ENCODE measurements at regions not wholly inside any gene's neighbourhood (a gene's known extent, or its start where the extent isn't known, plus 50 kb on each side); places are given as distances from the start of the nearest gene placed in this dataset.

- H3K56ac ChIP-seq (replicated peaks; ENCODE audit: insufficient read length, low read depth, low read length) = no peak overlapping the region
- no peak overlapping the region for H2BK12ac ChIP-seq (ENCODE audit: low read depth, low read length)
- H3K23ac ChIP-seq (ENCODE audit: insufficient read length) = no peak overlapping the region
- H3K27me3 ChIP-seq (replicated peaks in 1 of 4; ENCODE audit: control insufficient read depth in 3 of 4, extremely low read depth in 1 of 4, insufficient read depth in 3 of 4, low read length in 3 of 4) = no peaks in the 10 kb centered on the region
- H3K79me2 ChIP-seq (ENCODE audit: control insufficient read depth in 1 of 2, insufficient read depth in 2 of 2, low read length in 2 of 2) = peaks cover 0 to 29% of the 10 kb centered on the region in 2 experiments; a peak in 2 of 4 replicates
- H2BK20ac ChIP-seq (ENCODE audit: low read length) = no peak overlapping the region
- H4K5ac ChIP-seq (ENCODE audit: insufficient read length, low read depth, low read length) = no peak overlapping the region
- no peaks in the 10 kb centered on the region for H3K4me1 ChIP-seq (replicated peaks in 1 of 4; ENCODE audit: control insufficient read depth in 3 of 4, insufficient read depth in 4 of 4, low read length in 3 of 4)
- ChIA-PET POLR2A (ENCODE audit: partially characterized antibody) (interaction anchor here (1.1 kb wide), 1 partner anchor 14 kb away, joined by 3 read pairs; no protein-coding TSS in a partner anchor), CTCF (ENCODE audit: partially characterized antibody) (no interaction called here)
- H3K4ac ChIP-seq (replicated peaks; ENCODE audit: insufficient read length, low read depth, low read length) = no peak overlapping the region
- no peak overlapping the region for H3K4me2 ChIP-seq (ENCODE audit: insufficient read depth in 1 of 2, low read depth in 2 of 2, low read length in 2 of 2)
- H4K8ac ChIP-seq (ENCODE audit: extremely low read depth, insufficient read depth, low read length) = no peak overlapping the region
- 94% methylated on average over 3 of the region's 3 CpGs; no CpG with 5 or more reads in 1 of the 2 experiments for WGBS, 2 experiments (ENCODE audit: extremely low coverage in 1 of 2, insufficient coverage in 1 of 2, insufficient read length in 1 of 2, insufficient replicate concordance in 2 of 2, low coverage in 1 of 2, low lambda C conversion rate in 2 of 2, missing lambda C conversion rate in 1 of 2)
- H3K23me2 ChIP-seq (ENCODE audit: low read depth, low read length) = no peaks in the 10 kb centered on the region
- DNase-seq (ENCODE audit: low read depth in 1 of 2, low spot score in 2 of 2) = no peak
- H3K36me3 ChIP-seq (ENCODE audit: control insufficient read depth in 2 of 4, insufficient read depth in 4 of 4, low read length in 3 of 4) = no peaks in the 10 kb centered on the region
- H3K9me3 ChIP-seq (ENCODE audit: insufficient read depth in 2 of 2, low read depth in 1 of 2, low read length in 1 of 2) = no peaks in the 10 kb centered on the region
- no peaks in the 10 kb centered on the region for H3K79me1 ChIP-seq (ENCODE audit: low read depth, low read length)
- no peak overlapping the region for H3K18ac ChIP-seq (ENCODE audit: extremely low read depth, low read length)
- H2AFZ ChIP-seq (ENCODE audit: low read length) = no peak overlapping the region
- no peak for FAIRE-seq
- H4K20me1 ChIP-seq (replicated peaks in 1 of 2; ENCODE audit: control insufficient read depth in 1 of 2, insufficient read depth in 2 of 2, low read length in 2 of 2) = no peaks in the 10 kb centered on the region
- no peak overlapping the region for H4K91ac ChIP-seq (replicated peaks; ENCODE audit: insufficient read length, low read length)
- H3K14ac ChIP-seq (ENCODE audit: insufficient read length) = no peak overlapping the region
- H2BK15ac ChIP-seq (ENCODE audit: low read length) = no peak overlapping the region
- no peak overlapping the region for H2AK5ac ChIP-seq (ENCODE audit: low read depth, low read length)
- no peak overlapping the region for H3K27ac ChIP-seq (ENCODE audit: low read depth, low read length)
- H2BK120ac ChIP-seq (replicated peaks; ENCODE audit: low read depth, low read length) = no peak overlapping the region
- H3K4me3 ChIP-seq (ENCODE audit: extremely low read depth in 1 of 4, insufficient read depth in 2 of 4, low read depth in 3 of 4, low read length in 4 of 4) = no peak overlapping the region
- H2BK5ac ChIP-seq (ENCODE audit: low read depth, low read length) = no peak overlapping the region
- H3K9ac ChIP-seq (replicated peaks in 1 of 4; ENCODE audit: extremely low read depth in 1 of 4, low read depth in 3 of 4, low read length in 3 of 4) = no peak overlapping the region
- TF ChIP-seq RAD21 (IDR thresholded peaks at IDR 0.05 in 1 of 2, conservative IDR thresholded peaks at IDR 0.05 in 1 of 2; ENCODE audit: low read depth in 2 of 2, low read length in 2 of 2) (no peak), SP1 (IDR thresholded peaks at IDR 0.05; ENCODE audit: low read depth, low read length) (no peak), BRCA1 (IDR thresholded peaks at IDR 0.05; ENCODE audit: low read depth, low read length) (no peak)
Measured at GRCh38 chr9:29199975-29200374, 1626.7 kb upstream of the C9orf72 start.
